OCI-LY7 (cell line): ENCODE measurements at regions not wholly inside any gene's neighbourhood (a gene's known extent, or its start where the extent isn't known, plus 50 kb on each side); places are given as distances from the start of the nearest gene placed in this dataset.

Experiments used
- BruUV-seq: library from RNA; stranded (reverse); fragments of 400-500 nt; replicated peaks from 2 replicates; lab custom pipeline; 2021; lab: Mats Ljungman, UMichigan
- CTCF ChIA-PET: fragments of 300-600 bp; sonication (Branson Sonifier 250); formaldehyde crosslinking; loops from one replicate; lab custom pipeline; 2022; ENCODE audit warnings: antibody characterized with exemption; ENCODE audit not compliant: unreplicated experiment; lab: Charles Lee
- POLR2A ChIA-PET: fragments of 300-600 bp; sonication (Branson Sonifier 250); formaldehyde crosslinking; loops from one replicate; lab custom pipeline; 2022; ENCODE audit warnings: antibody characterized with exemption; lab: Charles Lee
- DNase-seq: peaks from one replicate; pipeline ENCODE4 v3.0.0-alpha.2; 2015; ENCODE audit warnings: low spot score
- H2AFZ ChIP-seq: fragments of 200-600 bp; sonication (generic), shearing (Covaris generic); 2 replicates; pipeline ENCODE4 v1.6.1; 2014; ENCODE audit warnings: mild to moderate bottlenecking, antibody characterized with exemption, low read length, moderate library complexity
- H3K27ac ChIP-seq: fragments of 200-600 bp; sonication (generic); 2 replicates; pipeline ENCODE4 v1.5.1; 2014; ENCODE audit warnings: mixed run types, low read depth, mild to moderate bottlenecking, moderate library complexity, low read length, inconsistent platforms; ENCODE audit not compliant: poor library complexity, severe bottlenecking
- H3K36me3 ChIP-seq: fragments of 200-600 bp; sonication (generic); 2 replicates; pipeline ENCODE4 v1.6.1; 2014; ENCODE audit warnings: mild to moderate bottlenecking, antibody characterized with exemption, low read length, moderate library complexity, mixed read lengths; ENCODE audit not compliant: insufficient read depth
- H3K4me1 ChIP-seq: fragments of 200-600 bp; sonication (generic); 2 replicates; pipeline ENCODE4 v1.5.1; 2014; ENCODE audit warnings: mild to moderate bottlenecking, low read length; ENCODE audit not compliant: insufficient read depth, poor library complexity, severe bottlenecking
- H3K4me2 ChIP-seq: fragments of 200-600 bp; sonication (generic); 2 replicates; pipeline ENCODE4 v1.6.1; 2014; ENCODE audit warnings: mild to moderate bottlenecking, low read length
- H3K4me3 ChIP-seq: fragments of 200-600 bp; sonication (generic); 2 replicates; pipeline ENCODE4 v1.5.1; 2014; ENCODE audit warnings: mild to moderate bottlenecking, low read depth, low read length; ENCODE audit not compliant: poor library complexity, severe bottlenecking
- H3K79me2 ChIP-seq: fragments of 200-600 bp; sonication (generic); 2 replicates; pipeline ENCODE4 v1.6.1; 2016; ENCODE audit warnings: low read depth, mild to moderate bottlenecking, low read length, moderate library complexity, mixed read lengths; ENCODE audit not compliant: insufficient read depth
- H3K9me2 ChIP-seq: fragments of 200-600 bp; sonication (generic); 2 replicates; pipeline ENCODE4 v1.6.1; 2016; ENCODE audit warnings: mild to moderate bottlenecking, low read length, mixed read lengths; ENCODE audit not compliant: insufficient read depth
- H3K9me3 ChIP-seq: fragments of 200-600 bp; sonication (generic); 2 replicates; pipeline ENCODE4 v1.6.1; 2014; ENCODE audit warnings: mild to moderate bottlenecking, mixed run types, low read length, mixed read lengths
- H4K20me1 ChIP-seq: fragments of 200-600 bp; sonication (generic); 2 replicates; pipeline ENCODE4 v1.6.1; 2014; ENCODE audit warnings: mild to moderate bottlenecking, antibody characterized with exemption, low read length, moderate library complexity, mixed read lengths; ENCODE audit not compliant: insufficient read depth
- EZH2phosphoT487 ChIP-seq: fragments of 200-600 bp; sonication (generic); IDR thresholded peaks from 2 replicates; pipeline ENCODE4 v1.6.1; 2018; ENCODE audit warnings: low read depth, borderline replicate concordance, mild to moderate bottlenecking, mixed run types, antibody characterized with exemption, low read length, moderate library complexity, mixed read lengths
- intact Hi-C: fragments of 100-400 bp; cut with micrococcal nuclease; formaldehyde crosslinking; loops from one replicate; pipeline ENCODE4 v1.10.0; 2022; ENCODE audit not compliant: unreplicated experiment
- TF ChIP-seq, protein P1 (sequence below): fragments of 200-600 bp; sonication (generic); conservative IDR thresholded peaks from 2 replicates; pipeline ENCODE4 v1.5.1; 2014; ENCODE audit warnings: mild to moderate bottlenecking, antibody characterized with exemption, low read length, moderate library complexity, mixed read lengths

DNA sequence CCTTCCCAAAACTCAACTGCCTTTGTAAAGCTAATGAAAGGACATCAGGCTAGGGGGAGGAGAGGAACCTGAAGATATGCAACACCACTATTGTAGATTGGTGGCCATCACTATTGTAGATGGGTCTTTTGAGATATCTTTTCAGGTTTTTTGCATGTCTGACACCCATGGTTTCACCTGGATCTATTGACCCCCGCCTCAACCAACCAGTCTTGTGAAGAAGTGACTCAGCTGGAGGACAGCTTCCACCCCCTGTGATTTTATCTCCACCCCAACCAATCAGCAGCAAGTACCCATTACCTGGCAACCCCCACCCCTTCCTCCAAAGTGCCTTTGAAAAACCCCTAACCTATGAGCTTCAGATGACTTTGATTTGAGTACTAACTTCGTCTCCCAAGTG, 382.6 kb upstream of the GOT2 start:
- no peak overlapping the region for H2AFZ ChIP-seq
- H3K4me2 ChIP-seq, result no peak overlapping the region
- DNase-seq, result no peak
- H3K9me2 ChIP-seq, result no peaks in the 10 kb centered on the region
- H3K79me2 ChIP-seq, result no peaks in the 10 kb centered on the region
- no peaks in the 10 kb centered on the region for H4K20me1 ChIP-seq
- H3K9me3 ChIP-seq, result no peaks in the 10 kb centered on the region
- no peak overlapping the region for H3K27ac ChIP-seq
- intact Hi-C loops, result no loop called here
- no peak overlapping the region for H3K4me3 ChIP-seq
- TF ChIP-seq, protein P1, sequence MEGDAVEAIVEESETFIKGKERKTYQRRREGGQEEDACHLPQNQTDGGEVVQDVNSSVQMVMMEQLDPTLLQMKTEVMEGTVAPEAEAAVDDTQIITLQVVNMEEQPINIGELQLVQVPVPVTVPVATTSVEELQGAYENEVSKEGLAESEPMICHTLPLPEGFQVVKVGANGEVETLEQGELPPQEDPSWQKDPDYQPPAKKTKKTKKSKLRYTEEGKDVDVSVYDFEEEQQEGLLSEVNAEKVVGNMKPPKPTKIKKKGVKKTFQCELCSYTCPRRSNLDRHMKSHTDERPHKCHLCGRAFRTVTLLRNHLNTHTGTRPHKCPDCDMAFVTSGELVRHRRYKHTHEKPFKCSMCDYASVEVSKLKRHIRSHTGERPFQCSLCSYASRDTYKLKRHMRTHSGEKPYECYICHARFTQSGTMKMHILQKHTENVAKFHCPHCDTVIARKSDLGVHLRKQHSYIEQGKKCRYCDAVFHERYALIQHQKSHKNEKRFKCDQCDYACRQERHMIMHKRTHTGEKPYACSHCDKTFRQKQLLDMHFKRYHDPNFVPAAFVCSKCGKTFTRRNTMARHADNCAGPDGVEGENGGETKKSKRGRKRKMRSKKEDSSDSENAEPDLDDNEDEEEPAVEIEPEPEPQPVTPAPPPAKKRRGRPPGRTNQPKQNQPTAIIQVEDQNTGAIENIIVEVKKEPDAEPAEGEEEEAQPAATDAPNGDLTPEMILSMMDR, result no peak
- TF ChIP-seq EZH2phosphoT487, result no peak
- no peaks in the 10 kb centered on the region for H3K36me3 ChIP-seq
- BruUV-seq, result no TSS peak
- CTCF ChIA-PET, result no interaction called here
- H3K4me1 ChIP-seq, result no peaks in the 10 kb centered on the region
- POLR2A ChIA-PET, result interaction anchor here (0.6 to 1.2 kb wide), 2 partner anchors 206 to 549 kb away, joined by 3 read pairs; no protein-coding TSS in a partner anchor

DNA sequence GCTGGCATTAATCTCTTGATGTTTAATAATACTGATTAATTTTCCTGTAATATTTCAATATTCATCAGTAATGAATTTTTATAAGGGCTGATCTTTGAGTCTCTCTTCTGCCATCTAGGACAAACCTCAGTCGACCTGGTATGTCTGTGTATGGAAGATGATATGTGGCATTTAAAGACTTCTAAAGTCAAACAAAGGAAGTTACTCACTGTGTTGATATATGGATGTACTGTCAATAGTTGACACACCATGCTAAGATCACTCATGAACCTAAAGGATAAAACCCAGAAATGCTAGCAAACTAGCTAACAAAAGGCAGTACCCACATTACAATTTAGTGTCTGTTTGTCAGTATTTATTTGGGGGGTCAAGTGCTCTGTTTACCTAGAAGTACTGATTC, 380.7 kb upstream of the GOT2 start:
- H3K4me1 ChIP-seq, result no peaks in the 10 kb centered on the region
- no peak for DNase-seq
- no peaks in the 10 kb centered on the region for H3K9me3 ChIP-seq
- ChIA-PET POLR2A (no interaction called here), CTCF (no interaction called here)
- intact Hi-C loops, result no loop called here
- BruUV-seq, result no TSS peak
- TF ChIP-seq, protein P1, result no peak
- no peak for TF ChIP-seq EZH2phosphoT487
- H3K36me3 ChIP-seq, result no peaks in the 10 kb centered on the region
- no peak overlapping the region for H3K4me2 ChIP-seq
- no peak overlapping the region for H3K4me3 ChIP-seq
- H2AFZ ChIP-seq, result no peak overlapping the region
- no peaks in the 10 kb centered on the region for H3K79me2 ChIP-seq
- no peak overlapping the region for H3K27ac ChIP-seq
- no peaks in the 10 kb centered on the region for H3K9me2 ChIP-seq
- no peaks in the 10 kb centered on the region for H4K20me1 ChIP-seq

DNA sequence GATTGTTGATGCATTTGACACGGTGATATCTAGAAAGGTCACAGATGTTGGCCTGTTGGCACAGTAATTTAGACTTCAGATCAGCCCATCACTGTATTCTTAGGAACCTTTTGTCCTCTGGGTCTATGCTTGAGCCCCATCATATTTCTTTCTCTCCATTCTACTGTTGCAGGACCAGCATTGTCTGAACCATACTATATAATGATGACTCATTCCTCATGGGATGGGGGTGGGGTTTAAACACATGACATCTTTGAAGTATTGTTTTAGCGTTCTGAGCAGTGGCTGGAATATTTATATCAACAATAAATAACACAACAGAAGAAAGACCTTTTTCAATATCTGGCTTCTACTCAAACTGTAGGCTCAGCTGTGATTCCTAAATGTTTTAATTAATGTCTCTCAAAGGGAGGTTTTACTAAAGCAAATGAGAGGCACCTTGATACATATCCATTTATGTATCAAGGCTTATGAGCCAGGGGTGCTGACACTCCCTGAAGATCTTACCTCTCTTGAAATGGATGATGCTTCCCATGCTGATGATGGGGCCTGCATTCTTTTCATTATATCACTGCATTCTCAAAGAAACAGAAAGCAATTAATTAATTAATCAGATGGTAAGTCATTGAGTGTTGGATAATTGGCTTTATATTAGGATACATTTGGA, 379.0 kb upstream of the GOT2 start:
- Histone ChIP-seq H3K9me2 (no peaks in the 10 kb centered on the region), H3K9me3 (no peaks in the 10 kb centered on the region), H2AFZ (no peak overlapping the region), H3K36me3 (no peaks in the 10 kb centered on the region), H3K4me1 (no peaks in the 10 kb centered on the region), H3K79me2 (no peaks in the 10 kb centered on the region), H3K4me2 (no peak overlapping the region), H4K20me1 (no peaks in the 10 kb centered on the region), H3K27ac (no peak overlapping the region), H3K4me3 (no peak overlapping the region)
- CTCF ChIA-PET, result no interaction called here
- TF ChIP-seq, protein P1, result no peak
- no peak for TF ChIP-seq EZH2phosphoT487
- intact Hi-C loops, result no loop called here
- DNase-seq, result no peak
- BruUV-seq, result no TSS peak
- POLR2A ChIA-PET, result no interaction called here
